H1 (cell line): ENCODE measurements at regions not wholly inside any gene's neighbourhood (a gene's known extent, or its start where the extent isn't known, plus 50 kb on each side); places are given as distances from the start of the nearest gene placed in this dataset.

Source experiments
- CTCF ChIA-PET: fragments of 300-600 bp; sonication (Branson Sonifier 250); formaldehyde crosslinking; loops from one replicate; lab custom pipeline; 2021; ENCODE audit not compliant: partially characterized antibody; lab: Charles Lee
- POLR2A ChIA-PET: fragments of 300-600 bp; sonication (Branson Sonifier 250); formaldehyde crosslinking; loops from one replicate; lab custom pipeline; 2021; ENCODE audit warnings: inconsistent platforms; ENCODE audit not compliant: partially characterized antibody; lab: Charles Lee
- DNase-seq, 2 experiments: peaks; one replicate each; pipeline versions ENCODE4 v3.0.0 to v3.0.0-alpha.2; 2010 to 2022; ENCODE audit warnings: low spot score in 2 of 2, low read depth in 1 of 2, mixed read lengths in 1 of 2
- FAIRE-seq: peaks from 2 replicates; lab custom pipeline; 2011; peaks lifted over from hg19 to GRCh38; lab: Jason Lieb, UNC
- H2AFZ ChIP-seq: 2 replicates; pipeline ENCODE4 v1.8.1; 2012; ENCODE audit warnings: low read length, inconsistent platforms
- H2AK5ac ChIP-seq: 2 replicates; pipeline ENCODE4 v1.6.1; 2013; ENCODE audit warnings: low read depth, low read length
- H2BK120ac ChIP-seq: replicated peaks from 2 replicates; pipeline ENCODE3; 2013; ENCODE audit warnings: low read depth, low read length, inconsistent platforms
- H2BK12ac ChIP-seq: 2 replicates; pipeline ENCODE4 v1.6.1; 2013; ENCODE audit warnings: low read depth, low read length
- H2BK15ac ChIP-seq: 2 replicates; pipeline ENCODE4 v1.6.1; 2013; ENCODE audit warnings: low read length
- H2BK20ac ChIP-seq: 2 replicates; pipeline ENCODE4 v1.6.1; 2013; ENCODE audit warnings: low read length
- H2BK5ac ChIP-seq: 2 replicates; pipeline ENCODE4 v1.6.1; 2013; ENCODE audit warnings: low read depth, low read length
- H3K14ac ChIP-seq: 2 replicates; pipeline ENCODE4 v1.6.1; 2013; ENCODE audit warnings: inconsistent platforms; ENCODE audit not compliant: insufficient read length
- H3K18ac ChIP-seq: 2 replicates; pipeline ENCODE4 v1.6.1; 2013; ENCODE audit warnings: low read length; ENCODE audit errors: extremely low read depth
- H3K23ac ChIP-seq: 2 replicates; pipeline ENCODE4 v1.6.1; 2013; ENCODE audit warnings: inconsistent platforms; ENCODE audit not compliant: insufficient read length
- H3K23me2 ChIP-seq: 2 replicates; pipeline ENCODE4 v1.6.1; 2013; ENCODE audit warnings: low read depth, low read length
- H3K27ac ChIP-seq: 2 replicates; pipeline ENCODE4 v1.6.1; 2011; ENCODE audit warnings: low read depth, low read length, inconsistent platforms
- H3K27me3 ChIP-seq, 4 experiments: replicated peaks in 1 of 4; 1 replicate in 1 of 4; 2 replicates in 3 of 4; pipeline versions ENCODE4 v1.6.1 to v1.8.1; 2011 to 2013; ENCODE audit warnings: low read length in 3 of 4, mild to moderate bottlenecking in 3 of 4, inconsistent platforms in 2 of 4, mixed read lengths in 2 of 4, moderate library complexity in 1 of 4; ENCODE audit not compliant: control insufficient read depth in 3 of 4, insufficient read depth in 3 of 4; ENCODE audit errors: extremely low read depth in 1 of 4
- H3K36me3 ChIP-seq, 4 experiments: 2 replicates each; pipeline versions ENCODE4 v1.6.1 to v1.8.1; 2011 to 2013; ENCODE audit warnings: mild to moderate bottlenecking in 4 of 4, low read length in 3 of 4, moderate library complexity in 2 of 4, control low read depth in 1 of 4, inconsistent platforms in 1 of 4; ENCODE audit not compliant: insufficient read depth in 4 of 4, control insufficient read depth in 2 of 4
- H3K4ac ChIP-seq: replicated peaks from 2 replicates; pipeline ENCODE3; 2013; ENCODE audit warnings: low read length, low read depth, mixed read lengths, inconsistent platforms; ENCODE audit not compliant: insufficient read length
- H3K4me1 ChIP-seq, 4 experiments: replicated peaks in 1 of 4; 1 replicate in 1 of 4; 2 replicates in 3 of 4; pipeline versions ENCODE4 v1.6.1 to v1.8.1; 2011 to 2013; ENCODE audit warnings: low read length in 3 of 4, inconsistent platforms in 2 of 4, mixed read lengths in 1 of 4; ENCODE audit not compliant: insufficient read depth in 4 of 4, control insufficient read depth in 3 of 4
- H3K4me2 ChIP-seq, 2 experiments: 2 replicates each; pipeline versions ENCODE4 v1.6.1 to v1.8.1; 2011 to 2013; ENCODE audit warnings: low read depth in 2 of 2, low read length in 2 of 2, control low read depth in 1 of 2, inconsistent platforms in 1 of 2, mild to moderate bottlenecking in 1 of 2; ENCODE audit not compliant: insufficient read depth in 1 of 2
- H3K4me3 ChIP-seq, 4 experiments: fragments of 200-600, 300-600 bp in 1 of 4; sonication (generic), shearing (Covaris generic), sonication (Bioruptor Twin) in 1 of 4; 2 replicates each; pipeline versions ENCODE4 v1.5.1 to v1.8.1; 2011 to 2016; ENCODE audit warnings: low read length in 4 of 4, low read depth in 3 of 4, control low read depth in 2 of 4, inconsistent platforms in 2 of 4, mild to moderate bottlenecking in 2 of 4, mixed read lengths in 1 of 4, moderate library complexity in 1 of 4; ENCODE audit not compliant: insufficient read depth in 2 of 4; ENCODE audit errors: extremely low read depth in 1 of 4
- H3K56ac ChIP-seq: replicated peaks from 2 replicates; pipeline ENCODE3; 2013; ENCODE audit warnings: low read depth, mild to moderate bottlenecking, mixed read lengths, low read length, inconsistent platforms; ENCODE audit not compliant: insufficient read length
- H3K79me1 ChIP-seq: 2 replicates; pipeline ENCODE4 v1.6.1; 2013; ENCODE audit warnings: low read depth, low read length, control low read depth
- H3K79me2 ChIP-seq, 2 experiments: 2 replicates each; pipeline versions ENCODE4 v1.6.1 to v1.8.1; 2012 to 2013; ENCODE audit warnings: low read length in 2 of 2, mild to moderate bottlenecking in 2 of 2, inconsistent platforms in 1 of 2; ENCODE audit not compliant: insufficient read depth in 2 of 2, control insufficient read depth in 1 of 2
- H3K9ac ChIP-seq, 4 experiments: replicated peaks in 1 of 4; 1 replicate in 1 of 4; 2 replicates in 3 of 4; pipeline versions ENCODE4 v1.6.1 to v1.8.1; 2011 to 2013; ENCODE audit warnings: low read depth in 3 of 4, low read length in 3 of 4, control low read depth in 2 of 4, mild to moderate bottlenecking in 2 of 4, moderate library complexity in 2 of 4, inconsistent platforms in 1 of 4; ENCODE audit errors: extremely low read depth in 1 of 4
- H3K9me3 ChIP-seq, 2 experiments: 2 replicates each; pipeline versions ENCODE4 v1.6.1 to v1.8.1; 2012 to 2013; ENCODE audit warnings: mild to moderate bottlenecking in 2 of 2, moderate library complexity in 2 of 2, control low read depth in 1 of 2, inconsistent platforms in 1 of 2, low read depth in 1 of 2, low read length in 1 of 2, mixed read lengths in 1 of 2; ENCODE audit not compliant: insufficient read depth in 2 of 2
- H4K20me1 ChIP-seq, 2 experiments: replicated peaks in 1 of 2; 2 replicates each; pipeline versions ENCODE3 to v1.8.1; 2011 to 2013; ENCODE audit warnings: inconsistent platforms in 2 of 2, low read length in 2 of 2, mild to moderate bottlenecking in 1 of 2; ENCODE audit not compliant: insufficient read depth in 2 of 2, control insufficient read depth in 1 of 2
- H4K5ac ChIP-seq: 2 replicates; pipeline ENCODE4 v1.6.1; 2013; ENCODE audit warnings: low read length, low read depth, mixed read lengths, inconsistent platforms; ENCODE audit not compliant: insufficient read length
- H4K8ac ChIP-seq: 2 replicates; pipeline ENCODE4 v1.8.0; 2013; ENCODE audit warnings: mild to moderate bottlenecking, moderate library complexity, low read length, inconsistent platforms; ENCODE audit not compliant: insufficient read depth; ENCODE audit errors: extremely low read depth
- H4K91ac ChIP-seq: replicated peaks from 2 replicates; pipeline ENCODE3; 2013; ENCODE audit warnings: low read length, mixed read lengths, inconsistent platforms; ENCODE audit not compliant: insufficient read length
- CTCF ChIP-seq, 3 experiments: IDR thresholded peaks; 1 replicate in 2 of 3; 2 replicates in 1 of 3; pipeline versions ENCODE4 v1.5.1 to v1.6.1; 2011; ENCODE audit warnings: low read length in 3 of 3, mild to moderate bottlenecking in 3 of 3, inconsistent platforms in 2 of 3, low read depth in 1 of 3, moderate library complexity in 1 of 3; ENCODE audit not compliant: insufficient read depth in 1 of 3; ENCODE audit errors: control extremely low read depth in 1 of 3
- JUN ChIP-seq: IDR thresholded peaks from 2 replicates; pipeline ENCODE4 v1.6.1; 2011; ENCODE audit warnings: low read depth, mild to moderate bottlenecking, improper control_type of control experiment, low read length
- RAD21 ChIP-seq, 2 experiments: IDR thresholded peaks in 1 of 2; conservative IDR thresholded peaks in 1 of 2; 2 replicates each; pipeline ENCODE4 v1.6.1; 2011; ENCODE audit warnings: low read depth in 2 of 2, low read length in 2 of 2, improper control_type of control experiment in 1 of 2, inconsistent platforms in 1 of 2, mild to moderate bottlenecking in 1 of 2, moderate library complexity in 1 of 2
- WGBS, 2 experiments: shearing (Covaris generic) in 1 of 2; methylation state at CpG; one replicate each; pipeline versions ENCODE4 v1.1.6 to v1.1.7; 2013 to 2015; ENCODE audit warnings: low lambda C conversion rate in 2 of 2, mixed read lengths in 2 of 2, inconsistent platforms in 1 of 2, low coverage in 1 of 2, missing lambda C conversion rate in 1 of 2; ENCODE audit not compliant: insufficient replicate concordance in 2 of 2, insufficient coverage in 1 of 2, insufficient read length in 1 of 2; ENCODE audit errors: extremely low coverage in 1 of 2, missing lambda C conversion rate in 1 of 2; 5-methylcytosine and 5-hydroxymethylcytosine counted together

GRCh38 chr18:78526923-78527711 lies 452.5 kb upstream of the SALL3 start:
- H3K9me3 ChIP-seq, result peaks cover 0 to 6% of the 10 kb centered on the region in 2 experiments; a peak in 1 of 4 replicates
- no peak overlapping the region for H2BK120ac ChIP-seq
- H3K79me1 ChIP-seq, result no peaks in the 10 kb centered on the region
- ChIA-PET CTCF (interaction anchor here (0.7 kb wide), 1 partner anchor 20 kb away, joined by 3 read pairs; no protein-coding TSS in a partner anchor), POLR2A (no interaction called here)
- no peak overlapping the region for H3K23ac ChIP-seq
- no peak overlapping the region for H4K91ac ChIP-seq
- no peak overlapping the region for H3K4me2 ChIP-seq
- H3K4me1 ChIP-seq, result no peaks in the 10 kb centered on the region
- H3K9ac ChIP-seq, result no peak overlapping the region; a peak in 1 of 7 replicates
- peaks cover 4% of the 10 kb centered on the region; the same call in 1 of the 2 replicates for H3K23me2 ChIP-seq
- no peaks in the 10 kb centered on the region for H4K20me1 ChIP-seq
- WGBS, 2 experiments, result 81% methylated on average over 19 of the region's 19 CpGs; no CpG with 5 or more reads in 1 of the 2 experiments
- H3K56ac ChIP-seq, result no peak overlapping the region
- peak; percentile 23 to 29; a peak in 2 of 4 replicates for TF ChIP-seq RAD21 (IDR thresholded peaks at IDR 0.05 in 1 of 2, conservative IDR thresholded peaks at IDR 0.05 in 1 of 2; ENCODE audit: low read depth in 2 of 2, low read length in 2 of 2)
- TF ChIP-seq CTCF (IDR thresholded peaks at IDR 0.05; ENCODE audit: control extremely low read depth in 1 of 3, insufficient read depth in 1 of 3, low read depth in 1 of 3, low read length in 3 of 3), result peak; percentile 5 to 48 (median 41); a peak in 2 of 4 replicates
- TF ChIP-seq JUN, result no peak
- no peak overlapping the region; the same call in 1 of the 2 replicates for H2AFZ ChIP-seq
- no peak overlapping the region for H3K4ac ChIP-seq
- no peak overlapping the region for H4K5ac ChIP-seq
- H2BK12ac ChIP-seq, result no peak overlapping the region
- FAIRE-seq (no peak), DNase-seq (no peak)
- no peak overlapping the region for H2BK20ac ChIP-seq
- no peaks in the 10 kb centered on the region for H3K36me3 ChIP-seq
- no peak overlapping the region for H3K18ac ChIP-seq
- H2AK5ac ChIP-seq, result no peak overlapping the region
- no peak overlapping the region for H3K4me3 ChIP-seq
- no peaks in the 10 kb centered on the region for H3K27me3 ChIP-seq
- H3K27ac ChIP-seq, result no peak overlapping the region
- no peak overlapping the region for H3K14ac ChIP-seq
- H2BK15ac ChIP-seq, result no peak overlapping the region
- no peak overlapping the region for H2BK5ac ChIP-seq
- H4K8ac ChIP-seq, result no peak overlapping the region
- no peaks in the 10 kb centered on the region for H3K79me2 ChIP-seq
